Fibroblast of skin of scalp (primary cell): ENCODE measurements at regions not wholly inside any gene's neighbourhood (a gene's known extent, or its start where the extent isn't known, plus 50 kb on each side); places are given as distances from the start of the nearest gene placed in this dataset.
A peak's percentile ranks its signal among the peaks of the same experiment; 100 is the strongest.
"Not testable (repeated sequence)": the region's sequence is repeated elsewhere in the genome, so short reads cannot be mapped to it uniquely, and the experiment has no call there.

Source experiments
- DNase-seq: peaks from one replicate; pipeline ENCODE4 v3.0.0-alpha.2; 2013

DNA sequence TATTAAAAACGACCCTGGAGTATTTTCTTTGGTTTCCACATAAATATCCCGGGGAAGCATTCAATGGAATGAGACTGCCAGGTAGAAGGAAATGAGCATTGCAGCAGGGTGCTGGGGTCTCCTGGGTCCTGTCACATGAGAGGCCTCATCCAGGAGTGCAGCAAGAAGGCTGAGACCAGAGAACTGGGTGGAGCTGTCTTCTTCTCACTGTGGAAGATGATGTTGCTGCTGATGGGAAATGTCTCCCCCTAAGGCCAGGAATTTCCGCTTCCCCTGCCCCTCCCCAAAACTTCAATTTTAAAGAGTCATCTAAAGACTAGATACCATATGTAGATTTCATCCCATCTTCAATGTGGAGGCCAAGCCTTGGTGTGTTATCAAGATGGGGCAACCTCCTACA, 95.2 kb upstream of the SIX2 start:
- DNase-seq = no peak

DNA sequence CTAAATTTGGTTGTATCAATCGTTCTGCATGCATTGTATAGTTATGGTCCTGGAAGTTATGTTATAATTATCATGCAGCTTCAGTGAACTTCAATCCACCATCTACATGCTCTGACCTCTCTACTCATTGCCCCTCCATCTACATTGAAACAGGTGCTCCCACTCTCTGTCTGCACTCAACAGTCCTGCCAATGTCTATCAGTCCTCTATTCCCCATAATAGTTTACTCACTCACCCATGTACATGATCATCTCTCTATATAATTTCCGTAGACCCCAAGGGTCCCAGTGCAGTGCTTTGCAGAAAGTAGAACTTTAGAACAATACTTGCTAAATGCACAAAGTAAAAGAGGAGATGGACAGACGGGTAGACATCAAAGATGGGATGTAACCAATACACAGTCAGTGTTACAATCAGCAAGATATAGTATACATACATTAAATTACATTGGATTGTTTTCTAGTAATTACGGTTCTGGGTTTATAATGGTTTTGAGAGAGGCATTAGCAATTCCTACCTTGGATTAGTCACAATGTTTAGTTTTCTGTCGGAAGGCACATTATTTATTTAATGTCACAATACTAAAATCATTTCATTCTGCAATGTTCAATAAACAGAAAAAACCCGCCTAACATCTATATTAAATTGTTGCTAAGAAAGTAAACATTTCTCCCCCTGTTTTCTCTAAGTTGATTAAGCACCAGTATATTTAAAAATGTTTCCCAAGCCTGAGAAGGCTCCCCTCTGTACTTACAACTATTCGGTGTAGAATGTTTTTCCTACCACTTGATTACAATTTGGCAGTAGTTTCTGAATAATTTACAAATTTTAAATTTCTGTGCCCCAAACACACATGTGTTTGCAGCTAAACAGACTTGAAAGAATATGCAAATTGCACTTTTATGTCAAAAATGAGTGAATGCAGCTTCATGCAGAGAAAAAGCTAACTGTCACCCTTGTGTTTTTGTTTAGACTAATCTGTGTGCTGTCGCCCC, 94.4 kb upstream of the SIX2 start:
- no peak for DNase-seq

DNA sequence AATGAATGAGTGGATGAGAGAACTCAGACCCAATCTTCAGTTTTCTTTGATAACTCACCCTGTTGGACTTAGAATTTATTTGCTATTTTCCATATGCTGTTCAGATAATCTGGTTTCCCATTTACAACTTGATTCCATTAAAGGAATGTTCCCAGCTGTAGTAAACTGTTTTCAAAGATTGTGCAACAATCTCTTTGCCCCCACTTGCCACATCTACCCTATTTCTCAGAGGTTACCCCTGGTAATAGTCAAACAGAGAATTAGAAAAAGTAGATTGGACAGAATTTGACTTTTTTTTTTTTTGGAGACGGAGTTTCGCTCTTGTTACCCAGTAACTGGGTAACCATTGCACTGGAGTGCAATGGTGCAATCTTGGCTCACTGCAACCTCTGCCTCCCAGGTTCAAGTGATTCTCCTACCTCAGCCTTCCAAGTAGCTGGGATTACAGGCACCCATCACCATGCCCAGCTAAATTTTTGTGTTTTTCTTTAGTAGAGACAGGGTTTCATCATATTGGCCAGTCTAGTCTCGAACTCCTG, 93.4 kb upstream of the SIX2 start:
- DNase-seq = no peak

DNA sequence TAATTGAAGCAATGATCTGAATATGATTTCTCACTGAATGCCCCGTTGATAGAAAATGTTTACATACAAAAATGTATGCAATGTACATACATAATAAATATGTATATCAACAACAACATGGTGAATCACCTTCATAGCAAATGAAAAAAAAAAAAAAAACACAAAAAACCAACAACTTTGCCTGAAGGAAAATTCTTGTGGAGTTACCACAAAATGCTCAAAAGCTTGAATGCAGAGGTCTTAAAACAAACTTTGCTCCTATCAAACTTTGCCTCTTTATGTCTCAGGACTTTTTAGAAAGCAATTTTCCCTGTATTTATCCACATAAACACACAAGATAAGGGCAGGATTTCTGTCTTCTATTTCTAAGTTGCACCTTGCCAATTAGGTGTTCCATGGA, 92.9 kb upstream of the SIX2 start:
- no peak for DNase-seq

DNA sequence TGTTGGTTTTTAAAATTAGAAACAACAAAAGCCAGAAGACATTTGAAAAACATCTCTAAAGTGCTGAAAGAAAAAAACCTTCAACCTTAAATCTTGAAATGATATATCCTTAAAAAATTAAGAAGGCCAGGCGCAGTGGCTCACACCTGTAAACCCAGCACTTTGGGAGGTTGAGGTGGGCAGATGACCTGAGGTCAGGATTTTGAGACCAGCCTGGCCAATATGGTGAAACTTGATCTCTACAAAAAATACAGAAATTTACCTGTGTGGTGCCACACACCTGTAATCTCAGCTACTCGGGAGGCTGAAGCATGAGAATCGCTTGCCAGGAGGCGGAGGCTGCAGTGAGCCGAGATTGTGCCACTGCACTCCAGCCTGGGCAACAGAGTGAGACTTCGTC, 87.7 kb upstream of the SIX2 start:
- DNase-seq = no peak

DNA sequence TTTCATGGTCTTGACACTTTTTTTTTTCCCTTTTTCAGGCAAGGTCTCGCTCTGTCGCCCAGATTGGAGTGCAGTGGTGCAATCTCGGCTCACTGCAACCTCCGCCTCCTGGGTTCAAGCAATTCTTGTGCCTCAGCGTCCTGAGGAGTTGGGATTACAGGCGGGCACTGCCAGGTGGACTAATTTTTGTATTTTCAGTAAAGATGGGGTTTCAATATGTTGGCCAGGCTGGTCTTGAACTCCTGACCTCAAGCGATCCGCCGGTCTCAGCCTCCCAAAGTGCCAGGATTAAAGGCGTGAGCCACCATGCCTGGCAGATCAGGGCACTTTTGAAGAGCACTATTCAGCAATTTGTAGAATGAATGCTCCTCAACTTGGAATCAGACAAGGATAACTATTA, 86.8 kb upstream of the SIX2 start:
- not testable (repeated sequence) for DNase-seq

DNA sequence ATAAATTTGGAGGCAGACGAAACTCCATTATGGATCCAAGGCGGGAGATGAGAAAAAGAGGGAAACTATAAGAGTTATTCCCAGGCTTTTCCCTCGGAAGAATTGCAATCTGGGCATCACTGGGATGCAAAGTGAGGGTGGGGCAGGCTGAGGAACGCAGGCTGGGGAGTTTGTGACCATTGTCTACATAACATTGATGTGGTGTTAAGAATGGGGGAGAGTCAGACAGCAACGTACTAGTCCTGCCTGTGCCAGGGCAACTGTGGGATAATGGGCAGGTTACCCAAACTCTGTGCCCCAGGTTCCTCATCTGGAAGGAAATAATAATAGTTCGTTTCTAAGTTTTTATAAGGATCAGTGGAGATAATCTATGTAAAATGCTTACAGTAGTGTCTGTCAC, 84.4 kb upstream of the SIX2 start:
- DNase-seq = no peak

DNA sequence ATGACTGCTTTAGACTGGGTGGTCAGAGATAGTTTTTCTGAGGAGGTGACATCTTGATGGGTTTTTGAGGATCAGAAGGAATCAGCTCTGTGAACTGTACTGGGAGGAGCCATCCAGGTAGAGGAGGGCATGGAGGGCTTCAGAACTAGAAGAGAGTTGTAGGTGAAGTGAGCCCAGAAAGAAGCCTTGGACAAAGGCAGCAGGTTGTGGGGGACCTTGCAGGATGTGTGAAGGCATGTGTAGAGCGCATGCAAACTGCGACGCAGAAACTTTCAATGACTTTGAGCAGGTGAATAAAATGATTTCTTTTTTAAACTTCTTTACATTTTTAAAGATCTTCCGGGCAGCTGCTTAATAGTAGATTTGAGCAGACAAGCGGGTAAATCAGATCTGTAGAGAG, 83.9 kb upstream of the SIX2 start:
- no peak for DNase-seq

DNA sequence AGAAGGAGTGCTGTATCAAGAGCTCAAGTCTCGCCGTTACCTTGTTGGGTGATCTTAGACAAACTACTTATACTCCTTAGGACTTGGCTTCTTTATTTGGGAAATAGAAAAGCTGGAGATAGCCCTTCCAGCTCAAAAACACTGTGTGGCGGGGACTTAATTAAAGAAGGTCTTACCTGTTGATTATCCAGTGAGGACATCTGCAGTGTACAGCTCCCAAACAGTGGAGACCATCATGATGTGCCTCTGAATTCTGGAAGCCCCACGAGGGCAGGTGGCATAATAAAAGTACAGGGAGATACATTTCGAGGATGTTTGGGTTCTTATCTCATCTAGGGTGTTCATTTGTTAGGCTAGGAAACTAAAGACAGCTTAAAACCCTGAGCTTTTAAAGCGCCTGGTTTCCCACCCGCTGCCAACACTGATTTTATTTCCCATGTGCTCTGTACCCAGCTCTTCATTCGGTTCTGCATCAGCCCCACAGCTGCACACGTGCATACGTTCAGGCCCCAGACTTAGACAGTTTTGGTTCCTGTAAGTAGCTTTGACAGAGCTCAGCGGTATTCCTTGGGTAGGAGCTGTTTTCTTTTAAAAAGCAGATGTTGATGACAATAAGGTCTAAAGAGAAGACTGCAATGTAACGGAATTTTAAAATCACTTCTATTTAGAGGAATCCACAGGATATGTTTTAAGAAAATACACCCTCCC, 80.5 kb upstream of the SIX2 start:
- DNase-seq = no peak

DNA sequence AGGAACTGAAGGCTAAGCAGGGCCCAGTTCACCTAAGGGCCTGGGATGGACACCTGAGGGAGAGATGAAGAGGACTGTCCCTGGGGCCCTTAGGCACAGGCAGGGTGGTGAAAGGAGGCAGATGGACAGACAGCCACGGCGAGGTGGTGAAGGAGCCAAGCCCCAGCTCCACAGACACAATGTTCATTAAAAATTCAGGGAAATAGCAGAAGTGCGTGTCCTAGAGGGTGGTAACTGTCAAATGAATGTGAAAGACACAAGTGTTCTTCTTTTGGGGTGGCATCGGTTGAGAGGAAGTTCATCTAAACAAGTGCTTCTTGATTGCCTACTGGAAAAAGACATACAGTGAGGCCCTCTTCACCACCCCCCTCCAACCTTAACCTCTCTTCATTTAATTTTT, 76.2 kb upstream of the SIX2 start:
- DNase-seq = no peak

DNA sequence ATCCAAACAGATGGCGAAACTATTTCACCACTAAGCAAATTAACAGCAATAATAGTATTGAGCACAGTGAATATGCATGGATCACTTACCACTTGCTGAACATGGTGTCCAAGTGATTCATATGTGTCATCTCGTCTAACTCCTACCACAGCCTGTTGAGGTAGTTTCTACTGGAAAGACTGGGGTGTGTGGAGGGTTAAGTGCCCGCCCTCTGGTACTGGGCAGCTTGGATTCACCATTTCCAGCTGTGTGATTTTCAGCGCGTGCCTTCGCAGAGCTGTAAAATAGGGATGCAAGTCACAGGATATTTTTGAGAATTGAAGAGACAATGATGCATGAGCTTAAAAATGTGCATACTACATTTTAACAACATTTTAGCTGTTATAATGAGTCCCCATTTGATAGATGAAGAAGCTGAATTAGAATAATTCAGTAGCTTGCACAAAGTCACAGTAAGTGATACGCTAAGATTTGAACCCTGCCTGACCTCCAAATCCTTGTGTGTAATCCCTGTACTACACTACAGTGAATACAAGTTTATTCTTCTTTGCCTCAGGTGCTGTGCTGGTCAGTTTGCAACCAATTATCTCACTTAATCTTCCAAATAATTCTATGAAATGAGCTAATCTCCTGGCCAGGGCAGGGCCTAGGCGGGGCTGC, 75.2 kb upstream of the SIX2 start:
- DNase-seq = no peak

DNA sequence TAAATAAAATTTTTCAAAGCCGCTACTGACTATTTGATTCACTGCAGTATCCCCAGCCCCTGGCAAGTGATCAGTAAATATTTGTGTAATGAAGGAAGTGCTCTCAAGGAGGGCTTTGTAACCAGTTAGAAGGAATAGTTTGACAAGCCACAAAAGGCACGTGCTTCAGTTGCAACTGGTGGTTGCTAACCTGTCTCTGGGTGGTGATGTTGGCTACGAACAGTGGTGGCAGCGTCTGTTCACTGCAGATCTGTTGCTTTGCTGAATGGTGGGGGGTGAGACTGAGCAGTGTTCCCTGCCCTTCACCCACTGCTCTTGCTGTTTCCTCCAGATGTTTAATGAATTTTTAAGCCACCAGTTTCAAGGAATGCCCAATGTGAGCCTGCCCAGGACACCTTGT, 73.9 kb upstream of the SIX2 start:
- DNase-seq = no peak

DNA sequence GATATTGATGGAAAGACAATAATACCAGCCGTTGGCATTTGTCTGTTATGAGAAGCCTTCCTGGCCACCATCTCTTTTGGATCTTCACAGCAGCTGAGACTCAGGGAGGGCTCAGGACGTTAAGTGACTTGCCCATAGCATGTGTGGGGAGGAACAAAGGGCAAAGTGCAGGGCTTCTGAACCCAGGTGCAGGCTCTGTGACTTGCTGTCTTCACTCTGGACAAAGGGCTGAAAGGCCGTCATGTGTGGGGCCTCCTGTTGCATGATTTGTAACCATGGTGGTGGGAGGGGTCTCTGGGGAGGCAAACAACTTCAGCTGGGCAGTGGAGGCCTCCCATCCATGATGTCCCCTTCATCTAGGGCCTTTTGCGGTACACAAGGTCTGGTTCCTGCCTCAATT, 65.5 kb upstream of the SIX2 start:
- DNase-seq = no peak

DNA sequence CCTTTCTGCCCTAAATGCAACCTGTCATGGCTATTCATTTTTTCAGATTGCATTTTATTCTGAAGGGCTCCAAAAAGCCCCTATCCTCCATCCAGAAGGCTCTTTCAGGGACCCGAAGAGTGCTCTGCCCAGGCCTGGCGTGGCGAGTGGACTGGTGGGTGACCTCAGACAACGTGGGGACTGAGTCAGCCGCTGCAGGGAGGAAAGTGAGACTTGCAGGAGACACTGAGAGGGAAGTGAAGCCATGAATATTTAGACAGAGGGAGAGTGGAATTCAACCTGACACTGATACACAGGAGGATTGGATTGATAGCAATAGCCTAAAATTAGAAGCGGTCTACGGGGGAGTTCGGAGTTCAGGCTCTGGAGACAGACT, 63.6 kb upstream of the SIX2 start:
- DNase-seq = no peak

DNA sequence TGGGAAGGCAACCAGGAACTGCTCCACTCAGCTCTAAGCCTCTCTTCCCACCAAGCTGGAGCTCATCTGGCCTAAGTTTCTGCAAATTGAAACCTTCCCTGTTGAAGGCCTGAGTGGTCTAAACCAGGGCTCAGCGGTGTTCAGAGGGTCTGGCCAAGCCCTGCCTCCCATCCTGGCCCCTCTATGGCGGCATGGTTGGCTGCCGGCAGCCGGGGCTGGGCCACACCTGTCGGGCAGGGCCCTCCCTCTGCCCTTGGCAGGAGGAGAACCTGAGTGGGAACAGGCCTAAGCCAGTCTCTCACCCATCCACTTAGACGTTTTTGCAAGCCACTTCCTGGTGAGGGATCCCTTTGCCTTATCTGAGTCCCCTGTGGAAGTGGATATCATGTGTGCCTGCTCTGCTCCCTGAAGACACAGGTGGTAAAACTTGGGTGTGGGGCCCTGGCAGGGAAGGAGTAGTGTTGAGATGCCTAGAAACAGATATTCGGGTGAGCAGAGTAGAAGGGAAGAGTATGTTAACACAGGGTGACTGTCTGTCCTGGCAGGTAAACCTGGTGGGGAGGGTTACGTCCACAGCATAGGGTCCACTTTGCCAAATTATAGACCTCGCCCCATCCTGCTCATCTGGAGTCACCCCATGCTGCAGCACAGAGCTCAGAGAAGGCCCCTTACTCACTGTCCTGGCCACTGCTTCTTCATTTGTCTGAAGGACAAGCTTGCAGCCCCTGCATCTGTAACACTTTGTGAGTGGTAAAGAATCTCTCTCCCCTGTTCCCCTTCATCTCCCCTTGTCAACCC, 63.0 kb upstream of the SIX2 start:
- no peak for DNase-seq

DNA sequence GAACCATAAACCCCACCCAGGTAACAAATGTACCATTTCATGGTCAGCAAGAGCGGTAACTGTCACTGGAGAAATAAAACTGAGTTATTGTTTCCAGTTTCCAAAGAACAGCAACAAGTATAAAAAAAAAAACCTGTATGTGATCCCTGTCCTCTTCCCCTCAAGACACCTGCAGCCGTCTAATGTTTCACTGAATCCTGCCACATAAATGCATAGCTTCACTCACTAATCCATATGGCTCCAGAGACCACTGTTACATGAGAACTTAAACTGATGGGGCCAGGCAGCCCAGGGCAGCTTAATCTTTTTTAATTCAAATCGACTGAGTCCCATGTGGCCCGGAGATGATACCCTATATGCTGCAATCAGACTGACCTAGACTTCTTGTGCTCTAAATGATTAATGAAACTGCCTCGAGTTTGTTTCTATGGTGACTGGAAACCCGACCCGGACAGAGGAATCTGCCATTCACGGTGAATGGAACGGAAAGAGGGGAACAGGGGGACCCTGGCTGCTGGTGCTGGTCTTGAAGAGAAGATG, 60.9 kb upstream of the SIX2 start:
- no peak for DNase-seq

DNA sequence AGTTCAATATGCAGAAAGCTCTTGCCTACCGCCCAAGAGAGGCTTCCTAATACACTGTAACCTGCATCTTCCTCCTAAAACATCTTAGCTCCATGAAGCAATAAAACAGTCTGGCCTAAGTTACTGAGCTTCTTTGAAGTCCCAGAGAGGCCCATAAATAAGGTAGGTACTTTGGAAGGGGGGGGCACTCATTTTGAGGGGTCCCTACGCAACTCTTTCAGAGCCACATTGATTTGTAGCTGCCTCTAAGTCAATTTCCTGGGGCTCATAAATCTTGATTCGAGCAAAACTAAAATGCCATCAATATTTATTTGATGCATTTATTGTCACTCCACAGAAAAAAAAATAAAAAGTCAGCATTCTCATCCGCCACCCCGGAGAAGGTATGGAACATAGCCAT, 60.4 kb upstream of the SIX2 start:
- no peak for DNase-seq

DNA sequence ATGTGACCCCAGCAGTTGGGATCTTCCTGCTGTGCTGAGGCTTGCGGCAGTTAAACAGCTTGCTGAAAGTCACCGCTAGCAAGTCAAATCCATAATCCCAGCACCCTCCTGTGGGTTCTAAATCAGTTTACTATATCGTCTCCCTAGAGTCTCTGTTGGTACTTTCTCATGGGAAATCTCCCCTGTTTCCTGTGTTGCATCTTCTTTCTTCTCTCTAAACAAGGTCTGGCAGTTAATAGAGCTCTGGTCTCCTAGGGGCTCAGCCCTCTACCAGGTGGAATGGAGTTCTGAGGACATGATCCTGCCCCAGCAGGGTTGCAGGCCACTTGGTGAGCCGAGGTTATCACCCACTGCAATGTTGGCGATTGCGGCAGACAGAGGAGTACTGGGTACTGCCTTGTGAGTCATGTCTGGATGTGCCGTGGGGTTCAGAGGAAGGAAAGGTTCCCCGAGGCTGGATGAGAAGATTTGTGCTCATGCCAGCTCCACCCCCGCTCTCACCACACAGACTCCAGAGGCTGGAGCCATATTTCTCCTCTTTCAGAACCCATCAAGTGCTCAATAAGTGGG, 59.4 kb upstream of the SIX2 start:
- DNase-seq = no peak

DNA sequence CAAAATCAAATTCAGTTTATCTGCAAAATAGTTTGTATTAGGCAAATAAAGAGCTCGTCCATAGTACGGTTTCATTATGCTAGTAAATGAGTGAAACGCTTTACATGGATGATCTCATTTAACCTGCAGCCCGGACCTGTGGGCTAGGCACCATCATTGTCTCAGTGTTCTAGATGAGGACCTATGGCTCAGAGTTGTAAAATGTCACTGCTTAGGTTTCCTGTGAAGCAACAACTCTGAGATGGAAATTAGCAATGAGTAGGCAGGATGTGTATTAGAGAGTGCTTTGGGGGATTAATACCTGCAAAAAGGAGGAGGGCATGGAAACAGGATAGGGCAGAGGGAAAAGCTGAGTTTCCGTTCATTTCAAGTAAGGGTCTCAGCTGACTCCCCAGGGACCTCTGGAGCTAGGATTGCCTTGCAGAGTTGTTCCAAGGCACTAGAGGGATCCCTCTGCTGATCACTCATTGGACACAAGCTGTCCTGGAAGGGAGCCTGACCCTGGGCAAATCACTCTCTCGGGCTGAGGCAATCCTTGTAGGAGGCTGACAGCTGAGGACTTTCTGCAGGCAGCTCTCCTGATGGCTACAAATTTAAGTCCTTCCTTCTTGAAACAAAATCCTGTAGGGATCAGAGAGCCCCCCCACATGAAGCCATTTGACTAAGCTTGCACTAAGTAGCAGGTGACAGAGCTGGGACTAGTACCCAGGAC, 58.8 kb upstream of the SIX2 start:
- peak; percentile 12 for DNase-seq
